Prostate gland (tissue), 2 donors: ENCODE measurements at regions not wholly inside any gene's neighbourhood (a gene's known extent, or its start where the extent isn't known, plus 50 kb on each side); places are given as distances from the start of the nearest gene placed in this dataset.

Experiments
- DNase-seq: peaks from one replicate; pipeline ENCODE4 v3.0.0-alpha.2; 2019; ENCODE audit warnings: low spot score
- H3K27ac ChIP-seq, 2 donors: fragments of 200-600 bp; sonication (generic); 2 replicates each; pipeline ENCODE4 v1.5.1; 2017 to 2019
- H3K27me3 ChIP-seq: fragments of 200-600 bp; sonication (generic); replicated peaks from 2 replicates; pipeline ENCODE4 v1.5.1; 2019; ENCODE audit not compliant: insufficient read depth
- H3K36me3 ChIP-seq, 2 donors: fragments of 200-600 bp; sonication (generic); 1 replicate in 1 of 2; 2 replicates in 1 of 2; pipeline versions ENCODE4 v1.5.1 to v1.8.1; 2017 to 2019
- H3K4me1 ChIP-seq: fragments of 200-600 bp; sonication (generic); replicated peaks from 2 replicates; pipeline ENCODE4 v1.5.1; 2019
- H3K4me3 ChIP-seq, 2 donors: fragments of 200-600 bp; sonication (generic); 2 replicates each; pipeline ENCODE4 v1.5.1; 2017 to 2019
- H3K9me3 ChIP-seq: fragments of 200-600 bp; sonication (generic); 2 replicates; pipeline ENCODE4 v1.5.1; 2017
- CTCF ChIP-seq, 4 experiments: fragments of 200-600 bp in 2 of 4; fragments of 450-650 bp in 2 of 4; sonication (generic) in 2 of 4; IDR thresholded peaks; 1 replicate in 3 of 4; 2 replicates in 1 of 4; pipeline ENCODE4 v1.5.1; 2016 to 2019; ENCODE audit warnings: antibody characterized with exemption in 4 of 4, mild to moderate bottlenecking in 2 of 4, moderate library complexity in 2 of 4
- POLR2A ChIP-seq: fragments of 450-650 bp; IDR thresholded peaks from one replicate; pipeline ENCODE4 v1.6.1; 2016; ENCODE audit warnings: antibody characterized with exemption, mild to moderate bottlenecking
- POLR2AphosphoS5 ChIP-seq: sonication (generic); formaldehyde crosslinking; IDR thresholded peaks from one replicate; pipeline ENCODE4 v1.6.1; 2017; ENCODE audit warnings: antibody characterized with exemption
- WGBS: methylation state at CpG from one replicate; pipeline ENCODE4 v1.1.5; 2018; 5-methylcytosine and 5-hydroxymethylcytosine counted together
- intact Hi-C: fragments of 100-400 bp; cut with DNase I; formaldehyde crosslinking; loops from one replicate; pipeline ENCODE4 v1.14.2; 2022

- H3K9me3 ChIP-seq, result no peaks in the 10 kb centered on the region
- no peaks in the 10 kb centered on the region for H3K27me3 ChIP-seq
- no peak for DNase-seq
- H3K27ac ChIP-seq, result no peak overlapping the region
- TF ChIP-seq POLR2A, result no peak
- TF ChIP-seq CTCF (IDR thresholded peaks at IDR 0.05), result no peak
- no peak for TF ChIP-seq POLR2AphosphoS5
- intact Hi-C loops, result no loop called here
- WGBS, result 97% methylated on average over 7 of the region's 7 CpGs
- H3K4me3 ChIP-seq, result no peak overlapping the region
- no peaks in the 10 kb centered on the region for H3K4me1 ChIP-seq
- H3K36me3 ChIP-seq, result no peaks in the 10 kb centered on the region
Measured at GRCh38 chr15:93271871-93272270, 182.9 kb upstream of the RGMA start.

GRCh38 chr15:93270937-93271467, 182.0 kb upstream of the RGMA start:
- WGBS, result 81% methylated on average over 8 of the region's 8 CpGs
- no peak for DNase-seq
- Histone ChIP-seq H3K27me3 (no peaks in the 10 kb centered on the region), H3K9me3 (no peaks in the 10 kb centered on the region), H3K27ac (no peak overlapping the region), H3K4me1 (no peaks in the 10 kb centered on the region), H3K36me3 (no peaks in the 10 kb centered on the region), H3K4me3 (no peak overlapping the region)
- intact Hi-C loops, result no loop called here
- TF ChIP-seq POLR2A (no peak), POLR2AphosphoS5 (no peak), CTCF (IDR thresholded peaks at IDR 0.05) (no peak)

- no peaks in the 10 kb centered on the region for H3K36me3 ChIP-seq
- intact Hi-C loops, result no loop called here
- H3K4me1 ChIP-seq, result no peaks in the 10 kb centered on the region
- TF ChIP-seq CTCF (IDR thresholded peaks at IDR 0.05) (no peak), POLR2A (no peak), POLR2AphosphoS5 (no peak)
- no peaks in the 10 kb centered on the region for H3K9me3 ChIP-seq
- WGBS, result 97% methylated on average over 4 of the region's 4 CpGs
- H3K27me3 ChIP-seq, result no peaks in the 10 kb centered on the region
- no peak overlapping the region for H3K27ac ChIP-seq
- no peak for DNase-seq
- no peak overlapping the region for H3K4me3 ChIP-seq
Measured at GRCh38 chr15:93268066-93268465, 179.1 kb upstream of the RGMA start.

GRCh38 chr15:93266291-93266690, 177.3 kb upstream of the RGMA start:
- Histone ChIP-seq H3K36me3 (no peaks in the 10 kb centered on the region), H3K4me3 (no peak overlapping the region), H3K27me3 (no peaks in the 10 kb centered on the region), H3K27ac (no peak overlapping the region), H3K9me3 (no peaks in the 10 kb centered on the region), H3K4me1 (no peaks in the 10 kb centered on the region)
- WGBS, result 85% methylated on average over 15 of the region's 15 CpGs
- DNase-seq, result no peak
- intact Hi-C loops, result no loop called here
- TF ChIP-seq POLR2A (no peak), POLR2AphosphoS5 (no peak), CTCF (IDR thresholded peaks at IDR 0.05) (no peak)

- intact Hi-C loops, result no loop called here
- Histone ChIP-seq H3K9me3 (no peaks in the 10 kb centered on the region), H3K27ac (no peak overlapping the region), H3K36me3 (no peaks in the 10 kb centered on the region), H3K4me3 (no peak overlapping the region), H3K27me3 (no peaks in the 10 kb centered on the region), H3K4me1 (no peaks in the 10 kb centered on the region)
- no peak for DNase-seq
- WGBS, result 74% methylated on average over 7 of the region's 7 CpGs
- TF ChIP-seq CTCF (IDR thresholded peaks at IDR 0.05) (no peak), POLR2AphosphoS5 (no peak), POLR2A (no peak)
Measured at GRCh38 chr15:93265111-93265556, 176.1 kb upstream of the RGMA start.
